ENCODE measurements at regions not wholly inside any gene's neighbourhood (a gene's known extent, or its start where the extent isn't known, plus 50 kb on each side); places are given as distances from the start of the nearest gene placed in this dataset.

GRCh38 chr11:80031014-80031600 is 590.3 kb upstream of the TENM4 start:
- H3K27ac ChIP-seq (ENCODE audit: low read depth, low read length): no peak overlapping the region
- no peaks in the 10 kb centered on the region for H3K4me1 ChIP-seq (ENCODE audit: control insufficient read depth, insufficient read depth, low read length)
- no peak for DNase-seq (ENCODE audit: low read depth in 4 of 6, low spot score in 6 of 6)
- H3K27me3 ChIP-seq (ENCODE audit: control insufficient read depth, insufficient read depth, low read length): no peaks in the 10 kb centered on the region
- H3K9me3 ChIP-seq (ENCODE audit: control insufficient read depth, insufficient read depth, low read length): no peaks in the 10 kb centered on the region
- no peaks in the 10 kb centered on the region for H3K36me3 ChIP-seq (ENCODE audit: control insufficient read depth, insufficient read depth, low read length)
- WGBS (ENCODE audit: insufficient coverage): no CpG with 5 or more reads among the region's 3 CpGs
- H3K4me3 ChIP-seq (ENCODE audit: low read depth, low read length): no peak overlapping the region

DNA sequence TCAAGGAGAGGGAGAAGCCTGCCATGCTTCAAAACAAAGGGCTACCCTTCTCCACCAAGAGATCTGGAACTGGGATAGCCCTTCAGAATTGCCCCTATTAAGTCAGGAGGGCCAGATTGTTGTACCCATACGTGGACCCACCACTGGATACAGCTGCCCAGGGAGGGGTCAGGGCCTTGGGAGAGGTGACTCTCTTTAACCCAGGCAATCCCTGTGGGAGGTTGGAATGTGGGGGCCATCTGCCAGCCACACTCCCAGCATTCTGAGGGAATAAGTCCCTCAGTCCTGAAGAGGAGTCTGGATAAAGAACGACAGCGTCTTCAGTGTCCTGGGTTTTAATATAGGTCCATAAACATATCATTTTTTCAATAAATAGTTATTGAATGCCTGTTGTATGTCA is 588.2 kb upstream of the TENM4 start:
- Histone ChIP-seq H3K4me3 (ENCODE audit: low read depth, low read length) (no peak overlapping the region), H3K27me3 (ENCODE audit: control insufficient read depth, insufficient read depth, low read length) (no peaks in the 10 kb centered on the region), H3K4me1 (ENCODE audit: control insufficient read depth, insufficient read depth, low read length) (no peaks in the 10 kb centered on the region), H3K27ac (ENCODE audit: low read depth, low read length) (no peak overlapping the region), H3K9me3 (ENCODE audit: control insufficient read depth, insufficient read depth, low read length) (no peaks in the 10 kb centered on the region), H3K36me3 (ENCODE audit: control insufficient read depth, insufficient read depth, low read length) (no peaks in the 10 kb centered on the region)
- no peak for DNase-seq (ENCODE audit: low read depth in 4 of 6, low spot score in 6 of 6)
- 71% methylated on average over 1 of the region's 3 CpGs for WGBS (ENCODE audit: insufficient coverage)

- no CpG with 5 or more reads among the region's 4 CpGs for WGBS (ENCODE audit: insufficient coverage)
- H3K27ac ChIP-seq (ENCODE audit: low read depth, low read length): no peak overlapping the region
Observed at GRCh38 chr11:80024119-80024518, 583.3 kb upstream of the TENM4 start.

GRCh38 chr11:80023386-80023785 is 582.6 kb upstream of the TENM4 start:
- Histone ChIP-seq H3K27me3 (ENCODE audit: control insufficient read depth, insufficient read depth, low read length) (no peaks in the 10 kb centered on the region), H3K4me3 (ENCODE audit: low read depth, low read length) (no peak overlapping the region), H3K27ac (ENCODE audit: low read depth, low read length) (no peak overlapping the region), H3K4me1 (ENCODE audit: control insufficient read depth, insufficient read depth, low read length) (no peaks in the 10 kb centered on the region), H3K36me3 (ENCODE audit: control insufficient read depth, insufficient read depth, low read length) (no peaks in the 10 kb centered on the region), H3K9me3 (ENCODE audit: control insufficient read depth, insufficient read depth, low read length) (no peaks in the 10 kb centered on the region)
- peak in 1 of 6 donors; percentile 75 for DNase-seq (ENCODE audit: low read depth in 4 of 6, low spot score in 6 of 6)

More at GRCh38 chr11:80024119-80024518, 583.3 kb upstream of the TENM4 start:
- no peak overlapping the region for H3K4me3 ChIP-seq (ENCODE audit: low read depth, low read length)
- no peaks in the 10 kb centered on the region for H3K36me3 ChIP-seq (ENCODE audit: control insufficient read depth, insufficient read depth, low read length)
- H3K9me3 ChIP-seq (ENCODE audit: control insufficient read depth, insufficient read depth, low read length): no peaks in the 10 kb centered on the region
- no peaks in the 10 kb centered on the region for H3K4me1 ChIP-seq (ENCODE audit: control insufficient read depth, insufficient read depth, low read length)
- DNase-seq (ENCODE audit: low read depth in 4 of 6, low spot score in 6 of 6): no peak
- H3K27me3 ChIP-seq (ENCODE audit: control insufficient read depth, insufficient read depth, low read length): no peaks in the 10 kb centered on the region

DNA sequence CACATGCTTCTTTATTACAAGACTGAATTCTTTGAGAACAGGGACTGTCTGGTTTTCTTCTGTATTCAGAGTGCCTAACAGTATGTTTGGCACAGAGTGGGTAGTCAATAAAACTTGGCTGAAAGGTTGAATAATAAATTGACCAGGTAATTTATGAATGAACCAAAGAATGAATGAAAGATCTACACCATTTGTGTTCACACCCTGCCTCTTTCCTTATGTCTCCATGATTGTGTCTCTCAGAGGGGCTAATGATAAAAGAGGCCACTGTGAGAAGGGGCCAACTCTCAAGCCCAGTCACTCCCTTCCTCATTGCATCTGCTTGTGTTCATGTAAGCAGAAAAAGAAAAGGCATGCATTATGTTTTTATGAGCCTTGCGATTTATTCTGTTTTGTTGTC is 569.7 kb upstream of the TENM4 start:
- Histone ChIP-seq H3K27ac (ENCODE audit: low read depth, low read length) (no peak overlapping the region), H3K4me3 (ENCODE audit: low read depth, low read length) (no peak overlapping the region), H3K36me3 (ENCODE audit: control insufficient read depth, insufficient read depth, low read length) (no peaks in the 10 kb centered on the region), H3K27me3 (ENCODE audit: control insufficient read depth, insufficient read depth, low read length) (no peaks in the 10 kb centered on the region), H3K4me1 (ENCODE audit: control insufficient read depth, insufficient read depth, low read length) (no peaks in the 10 kb centered on the region), H3K9me3 (ENCODE audit: control insufficient read depth, insufficient read depth, low read length) (no peaks in the 10 kb centered on the region)
- DNase-seq (ENCODE audit: low read depth in 4 of 6, low spot score in 6 of 6): peak in 1 of 6 donors; percentile 32
- WGBS (ENCODE audit: insufficient coverage): no CpG with 5 or more reads among the region's 1 CpG

DNA sequence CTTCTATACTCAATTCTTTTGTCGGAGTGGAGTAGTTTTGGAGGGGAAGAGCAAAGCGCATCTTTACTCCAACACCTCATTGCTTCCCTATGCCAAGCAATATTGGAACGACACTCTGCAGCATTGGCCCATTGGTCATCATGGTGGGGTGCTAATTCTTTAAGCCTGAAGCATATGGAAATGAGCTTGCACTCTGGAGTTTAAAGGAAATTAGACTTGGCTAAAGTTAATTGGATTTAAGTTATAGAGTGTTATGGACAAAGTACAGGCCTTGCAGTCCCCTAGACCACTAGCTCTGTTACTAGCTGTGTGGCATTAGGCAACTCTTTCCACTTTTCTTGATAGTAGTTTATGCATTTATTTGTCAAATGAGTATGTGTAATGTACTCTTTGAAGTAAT is 568.3 kb upstream of the TENM4 start:
- WGBS (ENCODE audit: insufficient coverage): 80% methylated on average over 1 of the region's 3 CpGs
- H3K9me3 ChIP-seq (ENCODE audit: control insufficient read depth, insufficient read depth, low read length): no peaks in the 10 kb centered on the region

GRCh38 chr11:80007616-80008015 is 566.8 kb upstream of the TENM4 start:
- H3K27ac ChIP-seq (ENCODE audit: low read depth, low read length): no peak overlapping the region
- H3K4me3 ChIP-seq (ENCODE audit: low read depth, low read length): no peak overlapping the region
- H3K36me3 ChIP-seq (ENCODE audit: control insufficient read depth, insufficient read depth, low read length): no peaks in the 10 kb centered on the region
- DNase-seq (ENCODE audit: low read depth in 4 of 6, low spot score in 6 of 6): no peak
- H3K9me3 ChIP-seq (ENCODE audit: control insufficient read depth, insufficient read depth, low read length): no peaks in the 10 kb centered on the region
- 90% methylated on average over 2 of the region's 6 CpGs for WGBS (ENCODE audit: insufficient coverage)
- no peaks in the 10 kb centered on the region for H3K27me3 ChIP-seq (ENCODE audit: control insufficient read depth, insufficient read depth, low read length)
- no peaks in the 10 kb centered on the region for H3K4me1 ChIP-seq (ENCODE audit: control insufficient read depth, insufficient read depth, low read length)

More for the DNA sequence above, 568.3 kb upstream of the TENM4 start:
- Histone ChIP-seq H3K27me3 (ENCODE audit: control insufficient read depth, insufficient read depth, low read length) (no peaks in the 10 kb centered on the region), H3K4me1 (ENCODE audit: control insufficient read depth, insufficient read depth, low read length) (no peaks in the 10 kb centered on the region), H3K27ac (ENCODE audit: low read depth, low read length) (no peak overlapping the region), H3K36me3 (ENCODE audit: control insufficient read depth, insufficient read depth, low read length) (no peaks in the 10 kb centered on the region), H3K4me3 (ENCODE audit: low read depth, low read length) (no peak overlapping the region)
- peak in 1 of 6 donors; percentile 16 for DNase-seq (ENCODE audit: low read depth in 4 of 6, low spot score in 6 of 6)

GRCh38 chr11:79990141-79990540 is 549.3 kb upstream of the TENM4 start:
- WGBS (ENCODE audit: insufficient coverage): 94% methylated on average over 2 of the region's 3 CpGs
- H3K9me3 ChIP-seq (ENCODE audit: control insufficient read depth, insufficient read depth, low read length): no peaks in the 10 kb centered on the region
- DNase-seq (ENCODE audit: low read depth in 4 of 6, low spot score in 6 of 6): peak in 1 of 6 donors; percentile 25
- no peaks in the 10 kb centered on the region for H3K27me3 ChIP-seq (ENCODE audit: control insufficient read depth, insufficient read depth, low read length)
- no peaks in the 10 kb centered on the region for H3K36me3 ChIP-seq (ENCODE audit: control insufficient read depth, insufficient read depth, low read length)
- no peak overlapping the region for H3K4me3 ChIP-seq (ENCODE audit: low read depth, low read length)
- H3K4me1 ChIP-seq (ENCODE audit: control insufficient read depth, insufficient read depth, low read length): no peaks in the 10 kb centered on the region
- H3K27ac ChIP-seq (ENCODE audit: low read depth, low read length): no peak overlapping the region

DNA sequence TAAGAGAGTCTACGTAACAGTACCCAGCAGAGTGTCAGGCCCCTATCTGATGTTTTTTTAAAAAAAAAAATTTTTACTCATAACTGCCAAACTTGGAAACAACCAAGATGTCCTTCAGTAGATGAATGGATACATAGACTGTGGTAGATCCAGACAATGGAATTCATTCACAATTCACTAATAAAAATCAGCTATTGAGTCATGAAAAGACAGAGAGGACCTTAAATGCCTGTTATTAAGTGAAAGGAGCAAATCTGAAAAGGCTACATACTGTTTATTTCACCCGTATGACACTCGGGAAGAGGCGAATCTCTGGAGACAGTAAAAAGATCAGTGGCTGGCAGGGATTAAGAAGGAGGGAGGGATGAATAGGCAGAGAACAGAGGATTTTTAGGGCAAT is 541.4 kb upstream of the TENM4 start:
- H3K4me3 ChIP-seq (ENCODE audit: low read depth, low read length): no peak overlapping the region
- H3K27me3 ChIP-seq (ENCODE audit: control insufficient read depth, insufficient read depth, low read length): no peaks in the 10 kb centered on the region
- no peaks in the 10 kb centered on the region for H3K4me1 ChIP-seq (ENCODE audit: control insufficient read depth, insufficient read depth, low read length)
- no CpG with 5 or more reads among the region's 4 CpGs for WGBS (ENCODE audit: insufficient coverage)
- DNase-seq (ENCODE audit: low read depth in 4 of 6, low spot score in 6 of 6): peak in 1 of 6 donors; percentile 27
- no peaks in the 10 kb centered on the region for H3K36me3 ChIP-seq (ENCODE audit: control insufficient read depth, insufficient read depth, low read length)
- H3K27ac ChIP-seq (ENCODE audit: low read depth, low read length): no peak overlapping the region
- H3K9me3 ChIP-seq (ENCODE audit: control insufficient read depth, insufficient read depth, low read length): no peaks in the 10 kb centered on the region

- no peak overlapping the region for H3K27ac ChIP-seq (ENCODE audit: low read depth, low read length)
- H3K4me3 ChIP-seq (ENCODE audit: low read depth, low read length): no peak overlapping the region
- no peaks in the 10 kb centered on the region for H3K27me3 ChIP-seq (ENCODE audit: control insufficient read depth, insufficient read depth, low read length)
- no peaks in the 10 kb centered on the region for H3K36me3 ChIP-seq (ENCODE audit: control insufficient read depth, insufficient read depth, low read length)
- H3K9me3 ChIP-seq (ENCODE audit: control insufficient read depth, insufficient read depth, low read length): no peaks in the 10 kb centered on the region
- DNase-seq (ENCODE audit: low read depth in 4 of 6, low spot score in 6 of 6): no peak
- H3K4me1 ChIP-seq (ENCODE audit: control insufficient read depth, insufficient read depth, low read length): no peaks in the 10 kb centered on the region
Observed at GRCh38 chr11:79980916-79981315, 540.1 kb upstream of the TENM4 start.

Measured in spinal cord (tissue), 9 donors.